ENCODE measurements at regions not wholly inside any gene's neighbourhood (a gene's known extent, or its start where the extent isn't known, plus 50 kb on each side); places are given as distances from the start of the nearest gene placed in this dataset.

DNA sequence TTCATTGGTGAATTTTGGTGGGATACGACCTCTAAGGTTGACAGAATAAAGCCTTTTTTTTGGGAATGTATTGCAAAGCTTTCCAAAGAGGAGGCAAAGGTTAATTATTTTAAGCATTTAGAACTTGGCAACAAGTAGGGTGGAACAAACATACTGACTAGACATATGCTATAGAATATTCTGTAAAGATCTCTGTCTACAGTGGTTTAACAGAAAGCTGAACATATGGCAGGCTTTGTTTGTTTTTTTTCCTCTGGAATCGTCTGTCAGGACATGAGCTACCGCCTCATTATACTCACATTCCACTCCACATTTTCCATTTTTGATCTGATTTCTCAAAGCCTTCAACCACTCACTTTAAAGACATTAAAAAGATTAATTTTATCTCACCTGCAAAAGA lies 153.4 kb upstream of the PELI2 start:
- Mint-ChIP-seq H3K4me1 (ENCODE audit: low read depth, unreplicated experiment) (no peaks in the 10 kb centered on the region), H3K27me3 (ENCODE audit: insufficient read depth, unreplicated experiment) (peaks cover 6% of the 10 kb centered on the region), H3K36me3 (ENCODE audit: insufficient read depth, unreplicated experiment) (no peaks in the 10 kb centered on the region), H3K27ac (ENCODE audit: unreplicated experiment) (no peak overlapping the region), H3K9me3 (ENCODE audit: unreplicated experiment) (no peaks in the 10 kb centered on the region), H3K4me3 (ENCODE audit: unreplicated experiment) (no peak overlapping the region)
- ChIA-PET CTCF (no interaction called here), POLR2A (no interaction called here)
- TF ChIP-seq, protein P1, sequence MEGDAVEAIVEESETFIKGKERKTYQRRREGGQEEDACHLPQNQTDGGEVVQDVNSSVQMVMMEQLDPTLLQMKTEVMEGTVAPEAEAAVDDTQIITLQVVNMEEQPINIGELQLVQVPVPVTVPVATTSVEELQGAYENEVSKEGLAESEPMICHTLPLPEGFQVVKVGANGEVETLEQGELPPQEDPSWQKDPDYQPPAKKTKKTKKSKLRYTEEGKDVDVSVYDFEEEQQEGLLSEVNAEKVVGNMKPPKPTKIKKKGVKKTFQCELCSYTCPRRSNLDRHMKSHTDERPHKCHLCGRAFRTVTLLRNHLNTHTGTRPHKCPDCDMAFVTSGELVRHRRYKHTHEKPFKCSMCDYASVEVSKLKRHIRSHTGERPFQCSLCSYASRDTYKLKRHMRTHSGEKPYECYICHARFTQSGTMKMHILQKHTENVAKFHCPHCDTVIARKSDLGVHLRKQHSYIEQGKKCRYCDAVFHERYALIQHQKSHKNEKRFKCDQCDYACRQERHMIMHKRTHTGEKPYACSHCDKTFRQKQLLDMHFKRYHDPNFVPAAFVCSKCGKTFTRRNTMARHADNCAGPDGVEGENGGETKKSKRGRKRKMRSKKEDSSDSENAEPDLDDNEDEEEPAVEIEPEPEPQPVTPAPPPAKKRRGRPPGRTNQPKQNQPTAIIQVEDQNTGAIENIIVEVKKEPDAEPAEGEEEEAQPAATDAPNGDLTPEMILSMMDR (IDR thresholded peaks at IDR 0.05; ENCODE audit: insufficient read depth in 1 of 2, low read depth in 1 of 2, low read length in 1 of 2, severe bottlenecking in 1 of 2, unreplicated experiment in 1 of 2) = no peak
- Histone ChIP-seq H3K4me3 (ENCODE audit: low read depth, low read length) (no peak overlapping the region), H3K4me1 (no peaks in the 10 kb centered on the region), H3K9me3 (no peaks in the 10 kb centered on the region), H3K27me3 (replicated peaks; ENCODE audit: control insufficient read depth, insufficient read depth, low read length) (no peaks in the 10 kb centered on the region), H3K36me3 (ENCODE audit: control insufficient read depth, insufficient read depth, low read length) (no peaks in the 10 kb centered on the region)
- DNase-seq = no peak
- no TSS peak for BruUV-seq (replicated peaks)
- intact Hi-C loops (cut with micrococcal nuclease; ENCODE audit: unreplicated experiment) = no loop called here

DNA sequence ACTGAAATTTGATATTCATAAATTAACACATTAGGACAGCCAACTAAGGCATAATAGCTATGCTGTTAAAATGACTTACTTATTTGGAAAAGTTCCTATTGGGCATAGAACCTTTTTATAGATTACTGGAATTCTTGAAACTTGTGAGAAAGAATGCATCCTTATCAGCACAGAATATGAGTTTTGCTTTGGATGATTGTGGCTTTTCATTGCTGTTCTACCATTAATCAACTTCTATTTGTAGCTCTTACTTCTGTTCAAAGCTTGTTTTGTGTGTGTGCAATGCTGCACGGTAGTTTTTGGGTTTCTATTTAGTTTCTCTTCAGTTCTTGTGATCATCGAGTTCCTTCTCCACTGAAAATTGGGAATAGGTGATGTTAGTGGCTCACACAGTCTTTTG lies 152.4 kb upstream of the PELI2 start:
- Mint-ChIP-seq H3K27ac (ENCODE audit: unreplicated experiment) (no peak overlapping the region), H3K4me1 (ENCODE audit: low read depth, unreplicated experiment) (no peaks in the 10 kb centered on the region), H3K9me3 (ENCODE audit: unreplicated experiment) (no peaks in the 10 kb centered on the region), H3K27me3 (ENCODE audit: insufficient read depth, unreplicated experiment) (peaks cover 6% of the 10 kb centered on the region), H3K36me3 (ENCODE audit: insufficient read depth, unreplicated experiment) (no peaks in the 10 kb centered on the region), H3K4me3 (ENCODE audit: unreplicated experiment) (no peak overlapping the region)
- no TSS peak for BruUV-seq (replicated peaks)
- POLR2A ChIA-PET = no interaction called here
- Histone ChIP-seq H3K27me3 (replicated peaks; ENCODE audit: control insufficient read depth, insufficient read depth, low read length) (no peaks in the 10 kb centered on the region), H3K9me3 (no peaks in the 10 kb centered on the region), H3K4me1 (no peaks in the 10 kb centered on the region), H3K4me3 (ENCODE audit: low read depth, low read length) (no peak overlapping the region), H3K36me3 (ENCODE audit: control insufficient read depth, insufficient read depth, low read length) (no peaks in the 10 kb centered on the region)
- CTCF ChIA-PET = no interaction called here
- no peak for DNase-seq
- intact Hi-C loops (cut with micrococcal nuclease; ENCODE audit: unreplicated experiment) = no loop called here
- TF ChIP-seq, protein P1 (IDR thresholded peaks at IDR 0.05; ENCODE audit: insufficient read depth in 1 of 2, low read depth in 1 of 2, low read length in 1 of 2, severe bottlenecking in 1 of 2, unreplicated experiment in 1 of 2) = no peak

DNA sequence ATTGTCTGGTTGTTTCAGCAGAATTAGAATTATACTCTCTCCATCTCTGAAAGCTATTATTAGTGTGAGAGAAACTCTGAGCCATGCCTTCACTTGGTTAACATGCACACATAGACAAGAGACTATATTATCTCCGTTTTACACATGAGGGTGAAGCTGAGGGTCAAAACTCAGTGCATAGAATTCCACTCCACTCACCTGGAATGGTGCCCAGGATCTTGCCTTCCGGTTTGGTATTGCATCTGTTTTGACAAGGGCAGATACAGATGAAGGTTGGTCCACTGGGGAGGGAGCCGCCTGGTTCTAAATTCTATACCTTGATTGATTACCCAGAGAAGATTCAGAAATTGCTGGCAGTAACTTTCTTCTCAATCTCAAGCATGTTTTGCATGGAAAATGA lies 149.5 kb upstream of the PELI2 start:
- no peak overlapping the region for H3K27ac Mint-ChIP-seq (ENCODE audit: unreplicated experiment)
- no peaks in the 10 kb centered on the region for H3K9me3 Mint-ChIP-seq (ENCODE audit: unreplicated experiment)
- no peaks in the 10 kb centered on the region for H3K36me3 ChIP-seq (ENCODE audit: control insufficient read depth, insufficient read depth, low read length)
- no peaks in the 10 kb centered on the region for H3K4me1 ChIP-seq
- ChIA-PET CTCF (no interaction called here), POLR2A (no interaction called here)
- intact Hi-C loops (cut with micrococcal nuclease; ENCODE audit: unreplicated experiment) = no loop called here
- H3K27me3 Mint-ChIP-seq (ENCODE audit: insufficient read depth, unreplicated experiment) = peaks cover 2% of the 10 kb centered on the region
- no peaks in the 10 kb centered on the region for H3K9me3 ChIP-seq
- TF ChIP-seq, protein P1 (IDR thresholded peaks at IDR 0.05; ENCODE audit: insufficient read depth in 1 of 2, low read depth in 1 of 2, low read length in 1 of 2, severe bottlenecking in 1 of 2, unreplicated experiment in 1 of 2) = no peak
- H3K4me3 Mint-ChIP-seq (ENCODE audit: unreplicated experiment) = no peak overlapping the region
- H3K27me3 ChIP-seq (replicated peaks; ENCODE audit: control insufficient read depth, insufficient read depth, low read length) = no peaks in the 10 kb centered on the region
- H3K4me1 Mint-ChIP-seq (ENCODE audit: low read depth, unreplicated experiment) = no peaks in the 10 kb centered on the region
- H3K36me3 Mint-ChIP-seq (ENCODE audit: insufficient read depth, unreplicated experiment) = no peaks in the 10 kb centered on the region
- no TSS peak for BruUV-seq (replicated peaks)
- H3K4me3 ChIP-seq (ENCODE audit: low read depth, low read length) = no peak overlapping the region
- no peak for DNase-seq
